CD4-positive, alpha-beta T cell treated with Interleukin-4 for 1 hour (primary cell): ENCODE measurements at regions not wholly inside any gene's neighbourhood (a gene's known extent, or its start where the extent isn't known, plus 50 kb on each side); places are given as distances from the start of the nearest gene placed in this dataset.

Experiments used
- DNase-seq, 2 donors: peaks; one replicate each; pipeline ENCODE4 v3.0.0-alpha.2; 2020 to 2022

- DNase-seq = no peak
These were observed 105.5 kb upstream of the PROK2 start for GRCh38 chr3:71890356-71890931.

GRCh38 chr3:71887256-71887655 is 102.3 kb upstream of the PROK2 start:
- no peak for DNase-seq

GRCh38 chr3:71885006-71885405 is 100.1 kb upstream of the PROK2 start:
- DNase-seq = no peak

GRCh38 chr3:71881732-71882131 is 96.8 kb upstream of the PROK2 start:
- no peak for DNase-seq

GRCh38 chr3:71881041-71881440 is 96.1 kb upstream of the PROK2 start:
- DNase-seq = no peak

GRCh38 chr3:71879089-71879488 is 94.1 kb upstream of the PROK2 start:
- DNase-seq = no peak

GRCh38 chr3:71876135-71877105 is 91.5 kb upstream of the PROK2 start:
- no peak for DNase-seq

- DNase-seq = peak; percentile 75 to 80
These were observed 90.6 kb upstream of the PROK2 start for GRCh38 chr3:71875461-71875947.

- no peak for DNase-seq
These were observed 89.7 kb upstream of the PROK2 start for GRCh38 chr3:71874618-71875017.

- no peak for DNase-seq
These were observed 88.2 kb upstream of the PROK2 start for GRCh38 chr3:71873093-71873611.

GRCh38 chr3:71872256-71872655 is 87.3 kb upstream of the PROK2 start:
- DNase-seq = no peak

GRCh38 chr3:71870966-71871512 is 86.1 kb upstream of the PROK2 start:
- DNase-seq = no peak

- DNase-seq = no peak
These were observed 83.9 kb upstream of the PROK2 start for GRCh38 chr3:71868876-71869275.

GRCh38 chr3:71865727-71866126 is 80.8 kb upstream of the PROK2 start:
- no peak for DNase-seq

GRCh38 chr3:71863563-71864190 is 78.7 kb upstream of the PROK2 start:
- DNase-seq = no peak

GRCh38 chr3:71862371-71863140 is 77.6 kb upstream of the PROK2 start:
- DNase-seq = no peak

GRCh38 chr3:71859123-71859519 is 74.2 kb upstream of the PROK2 start:
- peak; percentile 34 to 70 for DNase-seq

GRCh38 chr3:71858503-71859122 is 73.7 kb upstream of the PROK2 start:
- DNase-seq = no peak

GRCh38 chr3:71857956-71858355 is 73.0 kb upstream of the PROK2 start:
- DNase-seq = no peak

- no peak for DNase-seq
These were observed 69.8 kb upstream of the PROK2 start for GRCh38 chr3:71854706-71855105.

- DNase-seq = no peak
These were observed 69.1 kb upstream of the PROK2 start for GRCh38 chr3:71854096-71854495.

- no peak for DNase-seq
These were observed 66.9 kb upstream of the PROK2 start for GRCh38 chr3:71851878-71852277.
